Tongue (tissue), 1 donor: ENCODE measurements at regions not wholly inside any gene's neighbourhood (a gene's known extent, or its start where the extent isn't known, plus 50 kb on each side); places are given as distances from the start of the nearest gene placed in this dataset.
A peak's percentile ranks its signal among the peaks of the same experiment; 100 is the strongest.
"Not testable (repeated sequence)": the region's sequence is repeated elsewhere in the genome, so short reads cannot be mapped to it uniquely, and the experiment has no call there.

ENCODE experiments used
- DNase-seq: peaks from one replicate; pipeline ENCODE4 v3.0.0-alpha.2; 2015

GRCh38 chr16:61002479-61003204 is 1033.6 kb downstream of the CDH8 start:
- DNase-seq = peak; percentile 7

DNA sequence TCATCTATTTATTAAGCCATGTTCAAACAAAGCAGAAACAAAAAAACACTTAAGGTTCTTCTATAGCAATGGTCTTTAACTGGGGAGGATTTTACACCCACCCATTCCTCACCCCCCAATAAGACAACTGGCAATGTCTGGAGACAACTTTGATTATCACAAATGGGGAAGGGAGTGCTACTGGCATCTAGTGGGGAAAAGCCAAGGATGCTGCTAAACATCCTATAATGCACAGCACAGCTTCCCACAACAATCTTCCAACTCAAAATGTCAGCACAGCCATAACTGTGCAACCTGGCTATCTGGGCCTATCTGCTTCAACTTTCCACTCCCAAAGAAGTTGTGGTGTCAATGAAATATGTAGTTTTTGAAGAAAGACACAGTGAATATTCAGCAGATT is 1044.4 kb downstream of the CDH8 start:
- no peak for DNase-seq

- DNase-seq = no peak
These were observed 1046.6 kb downstream of the CDH8 start for GRCh38 chr16:60989592-60989991.

DNA sequence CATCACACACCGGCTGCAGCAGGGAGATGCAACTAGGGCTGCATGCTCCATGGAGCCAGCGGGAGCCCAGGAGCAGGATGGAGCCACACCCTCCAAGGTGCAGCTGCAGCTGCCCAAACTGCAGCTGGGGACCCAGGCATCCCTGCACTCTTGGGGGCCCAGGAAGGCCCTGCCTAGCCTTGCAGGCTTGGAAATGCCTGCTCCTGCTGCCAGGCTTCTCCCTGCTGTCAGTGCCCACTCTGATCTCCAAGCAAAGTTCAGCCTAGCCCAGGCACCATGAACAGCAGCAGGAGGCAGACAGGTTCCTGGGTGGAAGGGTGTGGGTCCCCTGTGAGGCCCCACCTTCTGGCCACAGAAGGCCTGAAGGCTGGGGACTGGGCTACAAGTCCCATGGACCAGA is 1057.1 kb downstream of the CDH8 start:
- no peak for DNase-seq

DNA sequence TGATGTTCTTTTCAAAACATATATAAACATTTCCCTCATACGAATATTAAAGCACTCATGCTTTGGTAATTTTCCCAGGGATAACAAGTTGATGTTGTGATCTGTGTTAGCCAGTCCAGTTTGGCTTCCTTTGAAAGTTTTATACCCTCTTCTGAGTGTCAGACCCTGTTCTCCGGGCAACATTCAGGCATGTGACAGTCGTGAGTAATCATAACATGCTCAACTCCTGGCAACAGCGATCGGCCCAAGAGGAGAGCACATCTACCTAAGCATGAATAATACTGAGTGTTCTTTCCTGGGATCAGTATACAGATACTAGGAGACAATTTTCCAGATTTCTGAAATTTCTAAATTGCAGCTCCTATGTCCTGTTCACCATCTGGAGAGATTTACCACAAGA is 1086.4 kb downstream of the CDH8 start:
- no peak for DNase-seq

GRCh38 chr16:60945225-60945624 is 1091.0 kb downstream of the CDH8 start:
- DNase-seq = peak; percentile 62

DNA sequence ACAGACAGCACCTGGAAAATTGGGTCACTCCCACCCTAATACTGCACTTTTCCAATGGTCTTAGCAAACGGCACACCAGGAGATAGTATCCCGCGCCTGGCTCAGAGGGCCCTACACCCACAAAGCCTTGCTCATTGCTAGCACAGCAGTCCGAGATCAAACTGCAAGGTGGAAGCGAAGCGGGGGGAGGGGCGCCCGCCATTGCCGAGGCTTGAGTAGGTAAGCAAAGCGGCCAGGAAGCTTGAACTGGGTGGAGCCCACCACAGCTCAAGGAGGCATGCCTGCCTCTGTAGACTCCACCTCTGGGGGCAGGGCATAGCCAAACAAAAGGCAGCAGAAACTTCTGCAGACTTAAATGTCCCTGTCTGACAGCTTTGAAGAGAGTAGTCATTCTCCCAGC is 1100.0 kb downstream of the CDH8 start:
- DNase-seq = not testable (repeated sequence)

GRCh38 chr16:60932600-60932999 is 1103.6 kb downstream of the CDH8 start:
- DNase-seq = no peak

DNA sequence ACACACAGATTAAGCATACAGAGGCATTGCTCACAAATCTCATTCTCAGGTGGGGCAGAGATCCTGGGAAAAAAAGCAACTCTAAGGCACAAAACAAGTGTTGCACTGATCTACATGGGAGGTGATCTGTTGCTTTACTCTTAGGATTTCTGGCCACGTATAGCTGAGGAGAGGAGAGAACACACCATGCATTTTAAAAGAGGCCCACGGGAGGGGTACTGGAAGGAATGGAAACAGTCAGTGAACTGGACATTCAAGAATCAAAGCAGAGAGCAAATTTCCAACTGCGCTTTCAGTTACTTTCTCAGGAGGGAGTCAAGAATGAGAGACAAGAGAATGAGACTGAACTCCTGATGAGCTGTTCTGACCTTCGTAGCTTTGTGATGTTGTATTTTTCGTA is 1105.9 kb downstream of the CDH8 start:
- DNase-seq = no peak

- no peak for DNase-seq
These were observed 1113.3 kb downstream of the CDH8 start for GRCh38 chr16:60922920-60923319.

GRCh38 chr16:60914334-60914733 is 1121.9 kb downstream of the CDH8 start:
- no peak for DNase-seq

- no peak for DNase-seq
These were observed 1128.6 kb downstream of the CDH8 start for GRCh38 chr16:60907645-60908044.

DNA sequence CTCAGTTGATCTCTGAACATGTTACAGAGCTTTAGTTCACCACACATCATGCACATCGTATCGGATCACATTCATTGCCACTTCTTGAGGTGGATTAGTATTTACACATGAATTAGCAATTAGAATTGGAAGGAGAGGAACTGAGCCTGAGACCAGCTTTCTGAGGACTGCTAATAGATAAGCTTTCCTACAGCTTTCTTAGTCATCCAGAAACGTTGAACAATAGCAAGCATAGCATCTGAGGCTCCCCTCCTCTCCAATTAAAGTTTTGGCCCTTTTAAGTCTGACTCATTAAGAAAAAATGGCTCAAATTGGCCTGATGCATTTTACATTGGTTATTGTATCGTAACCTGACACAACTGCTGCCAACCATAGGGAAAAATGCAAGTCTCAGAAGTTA is 1130.4 kb downstream of the CDH8 start:
- no peak for DNase-seq

DNA sequence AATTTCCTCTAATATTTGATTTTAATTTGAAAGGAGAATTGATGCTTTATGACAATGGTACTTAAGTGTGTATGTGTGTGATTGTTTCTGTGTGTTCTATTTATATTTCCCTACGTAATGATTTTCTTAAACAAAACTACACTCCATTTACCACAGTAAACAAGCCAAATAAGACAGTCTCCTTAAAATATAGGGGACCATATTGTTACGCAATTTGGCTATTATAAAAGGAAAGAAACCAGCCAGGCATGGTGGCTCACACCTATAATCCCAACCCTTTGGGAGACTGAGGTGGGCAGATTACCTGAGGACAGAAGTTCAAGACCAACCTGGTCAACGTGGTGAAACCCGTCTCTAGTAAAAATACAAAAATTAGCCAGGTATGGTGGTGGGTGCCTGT is 1134.1 kb downstream of the CDH8 start:
- DNase-seq = no peak

DNA sequence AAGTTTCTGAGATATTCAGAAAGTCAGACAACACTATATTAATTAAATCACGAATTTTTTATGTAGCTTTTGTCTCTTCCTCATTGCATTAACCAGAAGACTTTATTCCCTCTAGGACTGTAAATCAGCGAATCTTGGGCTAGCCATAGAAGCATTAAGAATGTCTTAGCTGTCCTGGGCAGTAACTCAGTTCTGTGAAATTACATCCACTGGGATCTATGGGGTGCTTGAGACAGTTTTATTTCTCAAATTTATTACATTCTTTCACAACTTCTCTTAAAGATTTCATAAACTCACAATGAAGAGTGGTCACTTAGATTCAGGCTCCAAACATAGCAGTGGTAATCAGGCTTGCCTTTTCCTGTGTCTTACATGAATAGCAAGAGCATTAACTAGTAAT is 1153.4 kb downstream of the CDH8 start:
- DNase-seq = no peak

GRCh38 chr16:60852635-60853034 is 1183.6 kb downstream of the CDH8 start:
- DNase-seq = no peak

DNA sequence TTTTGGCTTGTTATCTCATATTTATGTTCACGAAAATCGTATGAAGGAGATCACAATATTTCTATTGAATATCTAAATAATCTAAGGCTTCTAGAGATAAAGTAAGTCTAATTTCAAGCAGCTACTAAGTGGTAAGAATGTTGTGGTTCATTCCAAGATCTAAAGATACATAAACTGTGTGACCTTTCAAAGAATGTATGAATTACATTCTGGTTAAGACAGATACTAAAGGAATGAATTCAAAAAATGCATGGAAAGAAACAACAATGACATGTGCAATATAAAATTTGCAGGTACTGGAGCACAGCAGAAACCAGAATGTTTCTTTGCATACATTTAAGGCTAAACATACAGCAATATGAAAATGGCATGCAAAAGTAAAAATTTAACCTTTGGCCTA is 1214.6 kb downstream of the CDH8 start:
- DNase-seq = no peak

- no peak for DNase-seq
These were observed 1215.9 kb downstream of the CDH8 start for GRCh38 chr16:60820361-60820760.

DNA sequence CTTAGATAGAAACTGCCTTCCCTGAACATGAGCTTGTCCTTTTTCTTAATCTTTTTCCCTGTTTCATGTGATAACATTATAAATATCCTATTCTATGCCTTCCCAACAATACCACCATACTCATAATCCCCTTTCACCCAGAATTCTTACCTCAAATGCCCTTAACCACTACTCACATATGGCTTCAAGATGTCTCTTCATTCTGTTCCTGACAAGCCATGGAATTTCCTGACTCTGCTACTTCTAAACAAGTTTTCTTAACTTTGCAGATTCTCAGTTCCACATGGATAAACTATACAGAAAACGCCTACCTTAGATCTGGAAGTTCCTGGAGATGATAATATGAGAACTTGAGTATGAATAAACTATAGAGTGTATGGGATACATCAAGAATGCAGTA is 1217.8 kb downstream of the CDH8 start:
- DNase-seq = no peak

- DNase-seq = no peak
These were observed 1219.8 kb downstream of the CDH8 start for GRCh38 chr16:60816461-60816860.

DNA sequence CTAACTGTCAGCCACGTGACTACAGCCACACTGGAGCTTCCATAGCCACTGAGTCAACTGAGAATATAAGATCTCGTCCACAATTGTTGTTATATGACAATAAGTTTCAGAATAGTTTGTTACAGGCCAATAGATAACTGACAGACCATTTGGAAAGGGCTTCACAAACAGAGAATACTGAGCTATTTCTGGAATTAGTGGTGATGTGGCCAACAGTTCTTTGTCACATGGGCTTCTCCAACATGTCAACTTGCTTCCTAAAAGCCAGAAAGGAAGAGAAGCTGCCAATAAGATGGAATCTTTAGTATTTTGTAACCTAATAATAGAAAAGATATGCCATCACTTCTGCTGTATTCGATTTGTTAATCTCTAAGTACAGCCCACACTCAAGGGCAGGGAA is 1220.4 kb downstream of the CDH8 start:
- DNase-seq = no peak

DNA sequence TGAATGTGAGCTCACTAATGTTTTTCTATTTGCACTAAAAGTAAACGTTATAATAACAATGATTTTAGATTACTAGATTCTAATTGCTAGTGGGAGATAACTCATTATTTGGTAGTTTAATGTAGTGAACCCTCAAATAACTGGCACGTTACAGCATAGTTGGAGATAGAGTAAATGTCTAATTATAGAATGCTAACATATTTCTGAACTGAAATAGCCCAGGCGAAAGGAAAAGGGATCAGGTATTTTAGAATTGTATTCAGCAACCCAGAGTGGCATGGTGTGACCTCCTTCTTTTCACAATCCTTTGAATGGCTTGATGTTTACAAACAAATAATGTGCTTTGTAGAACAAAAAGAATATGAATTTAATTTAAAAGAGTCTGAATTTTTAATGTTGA is 1221.2 kb downstream of the CDH8 start:
- no peak for DNase-seq

- DNase-seq = no peak
These were observed 1224.6 kb downstream of the CDH8 start for GRCh38 chr16:60811657-60812056.

- no peak for DNase-seq
These were observed 1225.1 kb downstream of the CDH8 start for GRCh38 chr16:60811051-60811608.

DNA sequence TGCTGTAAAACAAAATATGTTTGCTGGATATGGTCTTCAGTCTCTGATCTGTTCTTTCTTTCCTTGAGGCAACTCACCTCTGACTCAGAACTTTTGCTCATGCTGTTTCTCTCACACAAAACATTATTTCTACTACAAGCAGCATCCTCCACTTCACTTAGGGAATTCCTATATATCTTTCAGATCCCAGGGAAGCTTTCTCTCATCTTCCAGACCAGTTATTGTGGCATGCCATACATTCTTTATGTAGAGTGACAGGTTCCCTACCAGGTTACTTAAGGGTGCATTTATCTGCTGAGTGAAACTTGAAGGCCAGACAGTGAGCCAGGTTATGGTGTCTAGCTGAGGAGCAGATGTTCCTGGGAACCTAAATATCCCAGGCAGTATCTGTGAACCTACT is 1226.0 kb downstream of the CDH8 start:
- DNase-seq = no peak
